ENCODE measurements at regions not wholly inside any gene's neighbourhood (a gene's known extent, or its start where the extent isn't known, plus 50 kb on each side); places are given as distances from the start of the nearest gene placed in this dataset.

- Mint-ChIP-seq H3K36me3 (ENCODE audit: low read depth) (no peaks in the 10 kb centered on the region), H3K4me1 (no peaks in the 10 kb centered on the region), H3K27me3 (ENCODE audit: low read depth) (no peaks in the 10 kb centered on the region), H3K4me3 (no peak overlapping the region), H3K9me3 (peaks cover 2% of the 10 kb centered on the region), H3K27ac (ENCODE audit: unreplicated experiment) (no peak overlapping the region)
- no peak for DNase-seq (ENCODE audit: low read depth, low spot score)
- no peak for TF ChIP-seq CTCF (conservative IDR thresholded peaks at IDR 0.05)
Observed at GRCh38 chrX:131617182-131617581, 73.3 kb downstream of the OR13H1 start.

GRCh38 chrX:131621650-131622049, 77.8 kb downstream of the OR13H1 start:
- H3K27ac Mint-ChIP-seq (ENCODE audit: unreplicated experiment): no peak overlapping the region
- DNase-seq (ENCODE audit: low read depth, low spot score): no peak

GRCh38 chrX:131626681-131627296, 82.9 kb downstream of the OR13H1 start:
- peak; percentile 69 for TF ChIP-seq CTCF (conservative IDR thresholded peaks at IDR 0.05)
- no peaks in the 10 kb centered on the region for H3K9me3 Mint-ChIP-seq
- H3K27me3 Mint-ChIP-seq (ENCODE audit: low read depth): peaks cover 31% of the 10 kb centered on the region
- no peak overlapping the region for H3K27ac Mint-ChIP-seq (ENCODE audit: unreplicated experiment)
- H3K4me3 Mint-ChIP-seq: no peak overlapping the region
- H3K36me3 Mint-ChIP-seq (ENCODE audit: low read depth): no peaks in the 10 kb centered on the region
- H3K4me1 Mint-ChIP-seq: no peaks in the 10 kb centered on the region
- no peak for DNase-seq (ENCODE audit: low read depth, low spot score)

More at GRCh38 chrX:131621650-131622049, 77.8 kb downstream of the OR13H1 start:
- Mint-ChIP-seq H3K36me3 (ENCODE audit: low read depth) (no peaks in the 10 kb centered on the region), H3K4me1 (no peaks in the 10 kb centered on the region), H3K4me3 (no peak overlapping the region), H3K27me3 (ENCODE audit: low read depth) (peaks cover 3% of the 10 kb centered on the region), H3K9me3 (peaks cover 2% of the 10 kb centered on the region)
- no peak for TF ChIP-seq CTCF (conservative IDR thresholded peaks at IDR 0.05)

- peaks cover 32% of the 10 kb centered on the region for H3K27me3 Mint-ChIP-seq (ENCODE audit: low read depth)
- no peaks in the 10 kb centered on the region for H3K36me3 Mint-ChIP-seq (ENCODE audit: low read depth)
- H3K9me3 Mint-ChIP-seq: no peaks in the 10 kb centered on the region
- H3K27ac Mint-ChIP-seq (ENCODE audit: unreplicated experiment): no peak overlapping the region
- no peak for DNase-seq (ENCODE audit: low read depth, low spot score)
- no peak overlapping the region for H3K4me3 Mint-ChIP-seq
- no peaks in the 10 kb centered on the region for H3K4me1 Mint-ChIP-seq
- TF ChIP-seq CTCF (conservative IDR thresholded peaks at IDR 0.05): no peak
Observed at GRCh38 chrX:131630534-131630933, 86.7 kb downstream of the OR13H1 start.

GRCh38 chrX:131633285-131633917, 89.5 kb downstream of the OR13H1 start:
- no peak overlapping the region for H3K4me3 Mint-ChIP-seq
- H3K9me3 Mint-ChIP-seq: no peaks in the 10 kb centered on the region
- peaks cover 16% of the 10 kb centered on the region for H3K27me3 Mint-ChIP-seq (ENCODE audit: low read depth)

More at GRCh38 chrX:131633285-131633917, 89.5 kb downstream of the OR13H1 start:
- peak; percentile 94 for TF ChIP-seq CTCF (conservative IDR thresholded peaks at IDR 0.05)
- Mint-ChIP-seq H3K27ac (ENCODE audit: unreplicated experiment) (no peak overlapping the region), H3K4me1 (no peaks in the 10 kb centered on the region), H3K36me3 (ENCODE audit: low read depth) (no peaks in the 10 kb centered on the region)
- peak; percentile 71 for DNase-seq (ENCODE audit: low read depth, low spot score)

Measured in neural crest cell (in vitro differentiated cells).